C4-2B (cell line): ENCODE measurements at regions not wholly inside any gene's neighbourhood (a gene's known extent, or its start where the extent isn't known, plus 50 kb on each side); places are given as distances from the start of the nearest gene placed in this dataset.

Source experiments
- ZFX ChIP-seq: fragments of 450-650 bp; IDR thresholded peaks from 2 replicates; pipeline ENCODE4 v1.6.1; 2017
- TF ChIP-seq, protein P1 (sequence below): fragments of 450-650 bp; conservative IDR thresholded peaks from 2 replicates; pipeline ENCODE4 v1.5.1; 2017; ENCODE audit warnings: mild to moderate bottlenecking

DNA sequence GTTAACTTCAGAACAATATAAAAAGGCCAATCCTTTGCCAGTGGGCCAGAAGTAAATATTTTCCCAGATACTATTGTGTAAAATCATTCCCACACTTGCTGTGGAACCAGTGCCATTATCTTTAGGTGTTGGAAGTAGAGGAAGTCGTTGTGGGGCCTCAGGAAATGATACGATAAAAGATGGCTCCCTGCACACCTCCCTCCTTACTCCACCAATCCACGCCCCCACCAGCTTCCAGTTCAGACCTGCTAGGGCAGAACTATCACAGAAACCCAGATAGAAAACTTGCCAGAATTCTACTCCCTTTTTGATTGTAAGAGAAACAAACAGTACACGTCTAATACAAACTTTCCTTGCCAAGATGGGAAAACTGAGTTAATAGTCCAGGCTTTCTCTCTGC is 173.0 kb upstream of the FMN2 start:
- TF ChIP-seq, protein P1, sequence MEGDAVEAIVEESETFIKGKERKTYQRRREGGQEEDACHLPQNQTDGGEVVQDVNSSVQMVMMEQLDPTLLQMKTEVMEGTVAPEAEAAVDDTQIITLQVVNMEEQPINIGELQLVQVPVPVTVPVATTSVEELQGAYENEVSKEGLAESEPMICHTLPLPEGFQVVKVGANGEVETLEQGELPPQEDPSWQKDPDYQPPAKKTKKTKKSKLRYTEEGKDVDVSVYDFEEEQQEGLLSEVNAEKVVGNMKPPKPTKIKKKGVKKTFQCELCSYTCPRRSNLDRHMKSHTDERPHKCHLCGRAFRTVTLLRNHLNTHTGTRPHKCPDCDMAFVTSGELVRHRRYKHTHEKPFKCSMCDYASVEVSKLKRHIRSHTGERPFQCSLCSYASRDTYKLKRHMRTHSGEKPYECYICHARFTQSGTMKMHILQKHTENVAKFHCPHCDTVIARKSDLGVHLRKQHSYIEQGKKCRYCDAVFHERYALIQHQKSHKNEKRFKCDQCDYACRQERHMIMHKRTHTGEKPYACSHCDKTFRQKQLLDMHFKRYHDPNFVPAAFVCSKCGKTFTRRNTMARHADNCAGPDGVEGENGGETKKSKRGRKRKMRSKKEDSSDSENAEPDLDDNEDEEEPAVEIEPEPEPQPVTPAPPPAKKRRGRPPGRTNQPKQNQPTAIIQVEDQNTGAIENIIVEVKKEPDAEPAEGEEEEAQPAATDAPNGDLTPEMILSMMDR, result no peak
- no peak for TF ChIP-seq ZFX
